GM10266 (cell line): ENCODE measurements at regions not wholly inside any gene's neighbourhood (a gene's known extent, or its start where the extent isn't known, plus 50 kb on each side); places are given as distances from the start of the nearest gene placed in this dataset.

ENCODE experiments used
- DNase-seq: peaks from one replicate; pipeline ENCODE4 v3.0.0; 2012; ENCODE audit errors: extremely low spot score
- CTCF ChIP-seq: IDR thresholded peaks from 2 replicates; pipeline ENCODE4 v1.5.1; 2012; ENCODE audit warnings: mild to moderate bottlenecking, low read depth; ENCODE audit not compliant: control insufficient read depth, insufficient read depth; ENCODE audit errors: missing control alignments

GRCh38 chr7:94064541-94065191 is 60.5 kb upstream of the BET1 start:
- no peak for TF ChIP-seq CTCF
- no peak for DNase-seq

- no peak for TF ChIP-seq CTCF
- DNase-seq = no peak
These were observed 62.9 kb upstream of the BET1 start for GRCh38 chr7:94067047-94067446.

- no peak for TF ChIP-seq CTCF
- DNase-seq = no peak
These were observed 63.4 kb upstream of the BET1 start for GRCh38 chr7:94067506-94067905.

- peak; percentile 13 for DNase-seq
These were observed 65.1 kb upstream of the BET1 start for GRCh38 chr7:94069162-94069739.

GRCh38 chr7:94080551-94080950 is 76.4 kb upstream of the BET1 start:
- DNase-seq = no peak
- TF ChIP-seq CTCF = no peak

More at GRCh38 chr7:94069162-94069739, 65.1 kb upstream of the BET1 start:
- TF ChIP-seq CTCF = no peak

GRCh38 chr7:94082126-94082525 is 78.0 kb upstream of the BET1 start:
- DNase-seq = no peak
- TF ChIP-seq CTCF = no peak

- DNase-seq = peak; percentile 79
- TF ChIP-seq CTCF = peak; percentile 81
These were observed 83.7 kb upstream of the BET1 start for GRCh38 chr7:94087664-94088352.
